ENCODE measurements at regions not wholly inside any gene's neighbourhood (a gene's known extent, or its start where the extent isn't known, plus 50 kb on each side); places are given as distances from the start of the nearest gene placed in this dataset.

DNA sequence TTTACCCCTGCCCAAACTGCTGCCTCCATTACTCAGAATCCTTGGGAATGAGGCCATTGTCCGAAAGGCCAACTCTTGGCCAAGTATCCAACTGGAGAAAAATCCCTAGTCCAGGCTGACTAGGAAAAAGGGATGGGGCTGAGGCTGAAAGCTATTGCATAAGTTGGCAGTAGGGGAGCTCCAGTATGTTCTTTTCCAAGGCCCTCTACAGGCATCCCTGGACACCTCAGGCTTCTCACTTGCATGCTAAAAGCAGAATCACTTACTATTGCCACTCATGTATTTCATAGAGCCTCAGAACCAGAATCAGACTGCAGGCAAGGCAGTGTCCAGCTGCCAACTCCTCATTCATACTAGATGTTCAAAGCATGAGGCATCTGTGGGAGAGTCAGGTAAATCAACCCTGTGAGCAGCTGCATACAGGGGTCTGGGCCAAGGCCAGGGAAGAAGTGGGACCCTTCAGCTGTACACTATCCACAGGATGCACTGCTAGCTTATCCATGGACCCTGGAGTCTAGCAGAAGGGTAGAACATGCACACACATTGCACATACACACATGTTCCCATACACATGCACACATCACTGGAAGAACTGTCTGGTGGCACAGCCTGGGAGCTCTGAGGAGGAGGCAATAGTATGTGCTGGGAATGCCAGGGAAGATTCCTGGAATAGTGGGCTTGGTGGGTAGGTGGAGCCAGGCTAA, 195.3 kb downstream of the C1orf94 start:
- H3K9me3 ChIP-seq = no peaks in the 10 kb centered on the region
- 82 to 90% methylated on average over 1 of the region's 1 CpG for WGBS, 2 donors
- TF ChIP-seq POLR2A (IDR thresholded peaks at IDR 0.05) = no peak
- no peak for TF ChIP-seq EP300 (IDR thresholded peaks at IDR 0.05)
- TF ChIP-seq CTCF (IDR thresholded peaks at IDR 0.05) = no peak
- TF ChIP-seq POLR2AphosphoS5 (IDR thresholded peaks at IDR 0.05) = no peak
- no peaks in the 10 kb centered on the region for H3K36me3 ChIP-seq
- H3K27ac ChIP-seq = no peak overlapping the region
- H3K4me3 ChIP-seq = no peak overlapping the region
- DNase-seq = no peak
- no peaks in the 10 kb centered on the region for H3K4me1 ChIP-seq
- H3K27me3 ChIP-seq = peaks cover 0 to 2% (median 0%) of the 10 kb centered on the region in 3 donors
- intact Hi-C loops (cut with DNase I) = no loop called here

GRCh38 chr1:34372891-34373290, 196.2 kb downstream of the C1orf94 start:
- TF ChIP-seq POLR2A (IDR thresholded peaks at IDR 0.05) = no peak
- no peak for TF ChIP-seq POLR2AphosphoS5 (IDR thresholded peaks at IDR 0.05)
- TF ChIP-seq CTCF (IDR thresholded peaks at IDR 0.05) = no peak
- TF ChIP-seq EP300 (IDR thresholded peaks at IDR 0.05) = no peak

GRCh38 chr1:34373912-34374311, 197.2 kb downstream of the C1orf94 start:
- TF ChIP-seq POLR2A (IDR thresholded peaks at IDR 0.05) (no peak), CTCF (IDR thresholded peaks at IDR 0.05) (no peak), POLR2AphosphoS5 (IDR thresholded peaks at IDR 0.05) (no peak), EP300 (IDR thresholded peaks at IDR 0.05) (no peak)
- DNase-seq = no peak
- intact Hi-C loops (cut with DNase I) = no loop called here
- no peaks in the 10 kb centered on the region for H3K36me3 ChIP-seq
- H3K4me3 ChIP-seq = no peak overlapping the region
- H3K4me1 ChIP-seq = no peaks in the 10 kb centered on the region
- peaks cover 0 to 9% (median 8%) of the 10 kb centered on the region in 3 donors for H3K27me3 ChIP-seq
- no peak overlapping the region for H3K27ac ChIP-seq
- no peaks in the 10 kb centered on the region for H3K9me3 ChIP-seq

More at GRCh38 chr1:34372891-34373290, 196.2 kb downstream of the C1orf94 start:
- peaks cover 0 to 8% (median 0%) of the 10 kb centered on the region in 3 donors for H3K27me3 ChIP-seq
- DNase-seq = no peak
- WGBS, 2 donors = 57 to 65% methylated on average over 1 of the region's 1 CpG
- no peak overlapping the region for H3K4me3 ChIP-seq
- H3K27ac ChIP-seq = no peak overlapping the region
- H3K36me3 ChIP-seq = no peaks in the 10 kb centered on the region
- no peaks in the 10 kb centered on the region for H3K4me1 ChIP-seq
- no peaks in the 10 kb centered on the region for H3K9me3 ChIP-seq
- intact Hi-C loops (cut with DNase I) = no loop called here

- Histone ChIP-seq H3K4me1 (no peaks in the 10 kb centered on the region), H3K36me3 (no peaks in the 10 kb centered on the region), H3K9me3 (no peaks in the 10 kb centered on the region), H3K4me3 (no peak overlapping the region), H3K27ac (no peak overlapping the region), H3K27me3 (peaks cover 0 to 18% (median 8%) of the 10 kb centered on the region in 3 donors)
- intact Hi-C loops (cut with DNase I) = no loop called here
- WGBS, 2 donors = 19 to 56% methylated on average over 2 of the region's 2 CpGs
- TF ChIP-seq POLR2A (IDR thresholded peaks at IDR 0.05) (no peak), EP300 (IDR thresholded peaks at IDR 0.05) (no peak), CTCF (IDR thresholded peaks at IDR 0.05) (no peak), POLR2AphosphoS5 (IDR thresholded peaks at IDR 0.05) (no peak)
- no peak for DNase-seq
Observed at GRCh38 chr1:34376531-34376930, 199.8 kb downstream of the C1orf94 start.

Data from sigmoid colon (tissue), 6 donors.